Calu3 (cell line): ENCODE measurements at regions not wholly inside any gene's neighbourhood (a gene's known extent, or its start where the extent isn't known, plus 50 kb on each side); places are given as distances from the start of the nearest gene placed in this dataset.

Source experiments
- BruUV-seq: library from RNA; stranded (reverse); fragments of 400-500 nt; replicated peaks from 2 replicates; lab custom pipeline; 2021; lab: Mats Ljungman, UMichigan
- CTCF ChIA-PET: fragments of 300-600 bp; sonication (Branson Sonifier 250); formaldehyde crosslinking; loops from one replicate; lab custom pipeline; 2022; ENCODE audit warnings: antibody characterized with exemption; lab: Charles Lee
- DNase-seq: peaks from one replicate; pipeline ENCODE4 v3.0.0; 2022
- H3K27ac Mint-ChIP-seq: one replicate; pipeline ENCODE4 v1.8.0; 2022; ENCODE audit warnings: mixed read lengths; ENCODE audit not compliant: unreplicated experiment
- H3K27me3 Mint-ChIP-seq: one replicate; pipeline ENCODE4 v1.8.0; 2022; ENCODE audit warnings: mixed read lengths; ENCODE audit not compliant: unreplicated experiment
- H3K36me3 Mint-ChIP-seq: one replicate; pipeline ENCODE4 v1.8.0; 2022; ENCODE audit warnings: mild to moderate bottlenecking, moderate library complexity, mixed read lengths; ENCODE audit not compliant: insufficient read depth, unreplicated experiment
- H3K4me1 Mint-ChIP-seq: one replicate; pipeline ENCODE4 v1.8.0; 2022; ENCODE audit warnings: mild to moderate bottlenecking, low read depth, mixed read lengths; ENCODE audit not compliant: unreplicated experiment
- H3K4me3 Mint-ChIP-seq: one replicate; pipeline ENCODE4 v1.8.0; 2022; ENCODE audit warnings: mild to moderate bottlenecking, low read depth, moderate library complexity, mixed read lengths; ENCODE audit not compliant: unreplicated experiment
- H3K9me3 Mint-ChIP-seq: one replicate; pipeline ENCODE4 v1.8.0; 2022; ENCODE audit warnings: low read depth, mixed read lengths; ENCODE audit not compliant: unreplicated experiment
- CTCF ChIP-seq: fragments of 200-600 bp; IDR thresholded peaks from one replicate; pipeline ENCODE4 v1.8.0; 2022; ENCODE audit warnings: antibody characterized with exemption; ENCODE audit not compliant: unreplicated experiment
- intact Hi-C: fragments of 100-400 bp; cut with micrococcal nuclease; formaldehyde crosslinking; loops from one replicate; pipeline ENCODE4 v1.10.0; 2022; ENCODE audit not compliant: unreplicated experiment

- no peaks in the 10 kb centered on the region for H3K4me1 Mint-ChIP-seq
- H3K36me3 Mint-ChIP-seq = no peaks in the 10 kb centered on the region
- CTCF ChIA-PET = no interaction called here
- no peak for DNase-seq
- TF ChIP-seq CTCF = no peak
- no peak overlapping the region for H3K4me3 Mint-ChIP-seq
- peaks cover 4% of the 10 kb centered on the region for H3K9me3 Mint-ChIP-seq
- intact Hi-C loops = no loop called here
- no TSS peak for BruUV-seq
- no peak overlapping the region for H3K27ac Mint-ChIP-seq
- H3K27me3 Mint-ChIP-seq = no peaks in the 10 kb centered on the region
Observed at GRCh38 chr6:19059102-19059501, 672.0 kb downstream of the RNF144B start.

- H3K4me3 Mint-ChIP-seq = no peak overlapping the region
- intact Hi-C loops = no loop called here
- no peaks in the 10 kb centered on the region for H3K4me1 Mint-ChIP-seq
- H3K27ac Mint-ChIP-seq = no peak overlapping the region
- TF ChIP-seq CTCF = no peak
- H3K36me3 Mint-ChIP-seq = no peaks in the 10 kb centered on the region
- CTCF ChIA-PET = no interaction called here
- H3K9me3 Mint-ChIP-seq = peaks cover 19% of the 10 kb centered on the region
- no peak for DNase-seq
- no TSS peak for BruUV-seq
- no peaks in the 10 kb centered on the region for H3K27me3 Mint-ChIP-seq
Observed at GRCh38 chr6:19067165-19067564, 680.0 kb downstream of the RNF144B start.

DNA sequence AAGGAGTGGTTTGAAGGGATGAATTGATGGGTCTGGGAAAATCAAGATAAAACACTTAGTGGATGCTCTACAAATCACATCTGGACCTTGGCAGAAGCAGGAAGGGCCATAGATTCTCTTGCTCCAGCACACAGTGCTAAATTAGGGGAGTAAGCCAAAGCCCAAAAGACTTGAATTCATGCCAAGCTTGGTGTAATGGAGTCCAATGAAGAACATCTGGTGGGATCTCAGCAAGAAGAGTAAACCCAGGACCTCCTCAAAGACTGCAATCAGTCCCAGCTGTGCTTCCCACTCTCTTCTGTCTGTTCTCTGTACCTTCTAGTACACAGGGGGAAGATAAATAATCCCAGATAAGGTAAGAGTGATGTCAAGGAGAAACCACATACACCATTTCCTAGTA lies 683.4 kb downstream of the RNF144B start:
- Mint-ChIP-seq H3K27me3 (no peaks in the 10 kb centered on the region), H3K36me3 (no peaks in the 10 kb centered on the region), H3K4me3 (no peak overlapping the region), H3K4me1 (no peaks in the 10 kb centered on the region), H3K27ac (no peak overlapping the region), H3K9me3 (peaks cover 26% of the 10 kb centered on the region)
- DNase-seq = no peak
- CTCF ChIA-PET = no interaction called here
- TF ChIP-seq CTCF = no peak
- BruUV-seq = no TSS peak
- intact Hi-C loops = no loop called here

- Mint-ChIP-seq H3K36me3 (no peaks in the 10 kb centered on the region), H3K9me3 (peaks cover 16% of the 10 kb centered on the region), H3K27ac (no peak overlapping the region), H3K4me1 (no peaks in the 10 kb centered on the region), H3K27me3 (no peaks in the 10 kb centered on the region), H3K4me3 (no peak overlapping the region)
- intact Hi-C loops = no loop called here
- no peak for TF ChIP-seq CTCF
- no TSS peak for BruUV-seq
- CTCF ChIA-PET = no interaction called here
- no peak for DNase-seq
Observed at GRCh38 chr6:19083801-19084200, 696.7 kb downstream of the RNF144B start.
